Hepatocyte (in vitro differentiated cells): ENCODE measurements at regions not wholly inside any gene's neighbourhood (a gene's known extent, or its start where the extent isn't known, plus 50 kb on each side); places are given as distances from the start of the nearest gene placed in this dataset.

Experiments
- DNase-seq: peaks from one replicate; pipeline ENCODE4 v3.0.0-alpha.2; 2016; ENCODE audit warnings: low spot score
- H2AFZ ChIP-seq: fragments of 200-600 bp; sonication (generic); 2 replicates; pipeline ENCODE4 v1.6.0; 2016; ENCODE audit warnings: antibody characterized with exemption, mild to moderate bottlenecking
- H3K27ac ChIP-seq: fragments of 200-600 bp; sonication (generic); 2 replicates; pipeline ENCODE4 v1.5.1; 2016; ENCODE audit warnings: mild to moderate bottlenecking
- H3K27me3 ChIP-seq: fragments of 200-600 bp; sonication (generic); 2 replicates; pipeline ENCODE4 v1.6.1; 2016
- H3K36me3 ChIP-seq: fragments of 200-600 bp; sonication (generic); replicated peaks from 2 replicates; pipeline ENCODE4 v1.5.1; 2016; ENCODE audit warnings: low read depth; ENCODE audit not compliant: insufficient read depth
- H3K4me1 ChIP-seq: fragments of 200-600 bp; sonication (generic); 2 replicates; pipeline ENCODE4 v1.5.1; 2016; ENCODE audit warnings: mild to moderate bottlenecking, moderate library complexity; ENCODE audit not compliant: insufficient read depth
- H3K4me2 ChIP-seq: fragments of 200-600 bp; sonication (generic); 2 replicates; pipeline ENCODE4 v1.6.0; 2016
- H3K4me3 ChIP-seq: fragments of 200-600 bp; sonication (generic); 2 replicates; pipeline ENCODE4 v1.5.1; 2016; ENCODE audit warnings: mild to moderate bottlenecking
- H3K79me2 ChIP-seq: fragments of 200-600 bp; sonication (generic); 2 replicates; pipeline ENCODE4 v1.6.0; 2017; ENCODE audit warnings: mild to moderate bottlenecking
- H3K9me2 ChIP-seq: fragments of 200-600 bp; sonication (generic); replicated peaks from 2 replicates; pipeline ENCODE4 v1.6.0; 2017; ENCODE audit warnings: mild to moderate bottlenecking; ENCODE audit not compliant: insufficient read depth
- H3K9me3 ChIP-seq: fragments of 200-600 bp; sonication (generic); 2 replicates; pipeline ENCODE4 v1.5.1; 2016; ENCODE audit warnings: low read depth, mild to moderate bottlenecking
- H4K20me1 ChIP-seq: fragments of 200-600 bp; sonication (generic); 2 replicates; pipeline ENCODE4 v1.6.0; 2016; ENCODE audit warnings: mild to moderate bottlenecking; ENCODE audit not compliant: insufficient read depth, poor library complexity, severe bottlenecking
- CTCF ChIP-seq: fragments of 200-600 bp; sonication (generic); IDR thresholded peaks from 2 replicates; pipeline ENCODE4 v1.5.1; 2016; ENCODE audit warnings: antibody characterized with exemption, mild to moderate bottlenecking; ENCODE audit not compliant: poor library complexity
- EZH2 ChIP-seq: fragments of 200-600 bp; sonication (generic); IDR thresholded peaks from 2 replicates; pipeline ENCODE4 v1.6.1; 2016; ENCODE audit warnings: antibody characterized with exemption, mild to moderate bottlenecking, borderline replicate concordance
- EZH2phosphoT487 ChIP-seq: fragments of 200-600 bp; sonication (generic); IDR thresholded peaks from one replicate; pipeline ENCODE4 v1.6.1; 2018; ENCODE audit warnings: antibody characterized with exemption, mild to moderate bottlenecking, low read depth, moderate library complexity; ENCODE audit not compliant: unreplicated experiment, severe bottlenecking
- WGBS: methylation state at CpG from one replicate; pipeline ENCODE4 v1.1.6; 2016; ENCODE audit warnings: low lambda C conversion rate; ENCODE audit errors: missing lambda C conversion rate; 5-methylcytosine and 5-hydroxymethylcytosine counted together

- DNase-seq = no peak
- Histone ChIP-seq H3K4me1 (no peaks in the 10 kb centered on the region), H3K27me3 (no peaks in the 10 kb centered on the region), H3K79me2 (no peaks in the 10 kb centered on the region), H3K9me2 (no peaks in the 10 kb centered on the region), H4K20me1 (no peaks in the 10 kb centered on the region), H3K4me3 (no peak overlapping the region), H3K4me2 (no peak overlapping the region), H3K9me3 (no peaks in the 10 kb centered on the region), H2AFZ (no peak overlapping the region), H3K27ac (no peak overlapping the region), H3K36me3 (no peaks in the 10 kb centered on the region)
- WGBS = 68% methylated on average over 1 of the region's 1 CpG
- TF ChIP-seq CTCF (no peak), EZH2 (no peak), EZH2phosphoT487 (no peak)
Measured at GRCh38 chr2:114219456-114219855, 223.0 kb upstream of the DPP10 start.

GRCh38 chr2:114222344-114222743 is 220.1 kb upstream of the DPP10 start:
- no peak for DNase-seq
- Histone ChIP-seq H3K4me1 (no peaks in the 10 kb centered on the region), H4K20me1 (no peaks in the 10 kb centered on the region), H3K9me3 (no peaks in the 10 kb centered on the region), H3K4me2 (no peak overlapping the region), H3K79me2 (no peaks in the 10 kb centered on the region), H3K9me2 (no peaks in the 10 kb centered on the region), H3K36me3 (no peaks in the 10 kb centered on the region), H3K27ac (no peak overlapping the region), H3K27me3 (no peaks in the 10 kb centered on the region), H3K4me3 (no peak overlapping the region), H2AFZ (no peak overlapping the region)
- TF ChIP-seq EZH2 (no peak), CTCF (no peak), EZH2phosphoT487 (no peak)
- 33% methylated on average over 1 of the region's 1 CpG for WGBS

- no peak for DNase-seq
- Histone ChIP-seq H3K9me3 (no peaks in the 10 kb centered on the region), H3K27ac (no peak overlapping the region), H2AFZ (no peak overlapping the region), H3K36me3 (no peaks in the 10 kb centered on the region), H3K27me3 (no peaks in the 10 kb centered on the region), H3K4me2 (no peak overlapping the region), H3K79me2 (no peaks in the 10 kb centered on the region), H3K4me3 (no peak overlapping the region), H3K9me2 (no peaks in the 10 kb centered on the region), H4K20me1 (no peaks in the 10 kb centered on the region), H3K4me1 (no peaks in the 10 kb centered on the region)
- TF ChIP-seq EZH2 (no peak), CTCF (no peak), EZH2phosphoT487 (no peak)
Measured at GRCh38 chr2:114231921-114232320, 210.5 kb upstream of the DPP10 start.

- H2AFZ ChIP-seq = no peak overlapping the region
- no peaks in the 10 kb centered on the region for H3K9me3 ChIP-seq
- no peak overlapping the region for H3K4me3 ChIP-seq
- no peaks in the 10 kb centered on the region for H3K79me2 ChIP-seq
- TF ChIP-seq EZH2 (no peak), EZH2phosphoT487 (no peak), CTCF (no peak)
- no peak for DNase-seq
- no peaks in the 10 kb centered on the region for H3K4me1 ChIP-seq
- H3K4me2 ChIP-seq = no peak overlapping the region
- H3K27me3 ChIP-seq = no peaks in the 10 kb centered on the region
- WGBS = 94% methylated on average over 2 of the region's 2 CpGs
- no peaks in the 10 kb centered on the region for H4K20me1 ChIP-seq
- no peaks in the 10 kb centered on the region for H3K36me3 ChIP-seq
- no peak overlapping the region for H3K27ac ChIP-seq
- no peaks in the 10 kb centered on the region for H3K9me2 ChIP-seq
Measured at GRCh38 chr2:114237331-114237730, 205.1 kb upstream of the DPP10 start.
